ENCODE measurements at regions not wholly inside any gene's neighbourhood (a gene's known extent, or its start where the extent isn't known, plus 50 kb on each side); places are given as distances from the start of the nearest gene placed in this dataset.

- no peak for TF ChIP-seq CTCF (conservative IDR thresholded peaks at IDR 0.05 in 1 of 2, IDR thresholded peaks at IDR 0.05 in 1 of 2; ENCODE audit: low read depth in 1 of 2, low read length in 2 of 2)
- TF ChIP-seq EZH2 (IDR thresholded peaks at IDR 0.05; ENCODE audit: low read length, missing control alignments), result no peak
Observed at GRCh38 chr2:117055499-117056375, 758.8 kb upstream of the DDX18 start.

Data from fibroblast of lung (primary cell).